Peyer's patch (tissue), 4 donors: ENCODE measurements at regions not wholly inside any gene's neighbourhood (a gene's known extent, or its start where the extent isn't known, plus 50 kb on each side); places are given as distances from the start of the nearest gene placed in this dataset.

ENCODE experiments used
- DNase-seq, 3 donors: peaks; one replicate each; pipeline ENCODE4 v3.0.0-alpha.2; 2017 to 2019
- H3K27ac ChIP-seq, 4 donors: fragments of 200-600 bp; sonication (generic); one replicate each; pipeline ENCODE4 v1.5.1; 2016 to 2019
- H3K27me3 ChIP-seq, 2 donors: fragments of 200-600 bp; sonication (generic); one replicate each; pipeline ENCODE4 v1.5.1; 2019
- H3K36me3 ChIP-seq, 3 donors: fragments of 200-600 bp; sonication (generic); one replicate each; pipeline ENCODE4 v1.5.1; 2016 to 2019
- H3K4me1 ChIP-seq, 4 donors: fragments of 200-600 bp; sonication (generic); one replicate each; pipeline ENCODE4 v1.5.1; 2016 to 2019
- H3K4me3 ChIP-seq, 4 donors: fragments of 200-600 bp; sonication (generic); 1 replicate in 3 of 4; 2 replicates in 1 of 4; pipeline ENCODE4 v1.5.1; 2016 to 2019; ENCODE audit warnings: mild to moderate bottlenecking in 1 of 4
- H3K9me3 ChIP-seq, 4 donors: fragments of 200-600 bp; sonication (generic); one replicate each; pipeline ENCODE4 v1.5.1; 2016 to 2019; ENCODE audit warnings: mild to moderate bottlenecking in 1 of 4
- CTCF ChIP-seq, 6 experiments: fragments of 450-650 bp in 4 of 6; fragments of 200-600 bp in 2 of 6; sonication (generic) in 1 of 6; IDR thresholded peaks; one replicate each; pipeline ENCODE4 v1.5.1; 2017 to 2019; ENCODE audit warnings: antibody characterized with exemption in 6 of 6, mild to moderate bottlenecking in 3 of 6, moderate library complexity in 1 of 6
- POLR2A ChIP-seq, 2 donors: fragments of 450-650 bp; IDR thresholded peaks; one replicate each; pipeline ENCODE4 v1.5.1; 2017; ENCODE audit warnings: antibody characterized with exemption in 2 of 2, mild to moderate bottlenecking in 2 of 2, moderate library complexity in 2 of 2

- Histone ChIP-seq H3K27ac (no peak overlapping the region), H3K4me1 (no peaks in the 10 kb centered on the region), H3K36me3 (no peaks in the 10 kb centered on the region), H3K4me3 (no peak overlapping the region), H3K9me3 (no peaks in the 10 kb centered on the region), H3K27me3 (no peaks in the 10 kb centered on the region)
- TF ChIP-seq CTCF (IDR thresholded peaks at IDR 0.05) = no peak
- TF ChIP-seq POLR2A (IDR thresholded peaks at IDR 0.05) = no peak
- DNase-seq = no peak
Observed at GRCh38 chr5:3349704-3350565, 245.7 kb upstream of the IRX1 start.

- DNase-seq = peak in 1 of 3 donors; percentile 36
- Histone ChIP-seq H3K27me3 (no peaks in the 10 kb centered on the region), H3K36me3 (no peaks in the 10 kb centered on the region), H3K4me1 (no peaks in the 10 kb centered on the region), H3K9me3 (no peaks in the 10 kb centered on the region), H3K27ac (no peak overlapping the region), H3K4me3 (no peak overlapping the region)
- TF ChIP-seq CTCF (IDR thresholded peaks at IDR 0.05) = no peak
- no peak for TF ChIP-seq POLR2A (IDR thresholded peaks at IDR 0.05)
Observed at GRCh38 chr5:3348576-3349535, 246.8 kb upstream of the IRX1 start.

- Histone ChIP-seq H3K36me3 (no peaks in the 10 kb centered on the region), H3K27ac (no peak overlapping the region), H3K9me3 (no peaks in the 10 kb centered on the region), H3K27me3 (no peaks in the 10 kb centered on the region), H3K4me3 (no peak overlapping the region), H3K4me1 (no peaks in the 10 kb centered on the region)
- peak in 1 of 3 donors; percentile 24 for DNase-seq
- TF ChIP-seq POLR2A (IDR thresholded peaks at IDR 0.05) = no peak
- no peak for TF ChIP-seq CTCF (IDR thresholded peaks at IDR 0.05)
Observed at GRCh38 chr5:3347741-3348140, 247.9 kb upstream of the IRX1 start.

- peak in 1 of 3 donors; percentile 38 for DNase-seq
- H3K27me3 ChIP-seq = no peaks in the 10 kb centered on the region
- no peaks in the 10 kb centered on the region for H3K4me1 ChIP-seq
Observed at GRCh38 chr5:3346111-3346820, 249.4 kb upstream of the IRX1 start.

More at GRCh38 chr5:3346111-3346820, 249.4 kb upstream of the IRX1 start:
- H3K27ac ChIP-seq = no peak overlapping the region
- no peak overlapping the region for H3K4me3 ChIP-seq
- TF ChIP-seq CTCF (IDR thresholded peaks at IDR 0.05) (no peak), POLR2A (IDR thresholded peaks at IDR 0.05) (no peak)
- no peaks in the 10 kb centered on the region for H3K9me3 ChIP-seq
- H3K36me3 ChIP-seq = no peaks in the 10 kb centered on the region
